Central memory CD8-positive, alpha-beta T cell (primary cell): ENCODE measurements at regions not wholly inside any gene's neighbourhood (a gene's known extent, or its start where the extent isn't known, plus 50 kb on each side); places are given as distances from the start of the nearest gene placed in this dataset.

ENCODE experiments used
- ATAC-seq: fragments of 150-1000 bp; cut with Tn5 transposase; replicated peaks from 2 replicates; pipeline ENCODE4 v1.10.0; 2022; ENCODE audit warnings: mild to moderate bottlenecking, moderate FRiP score, moderate number of reproducible peaks; ENCODE audit not compliant: poor library complexity, severe bottlenecking; ENCODE audit errors: extremely low read depth
- DNase-seq, 2 donors: peaks; one replicate each; pipeline ENCODE4 v3.0.0; 2021; ENCODE audit warnings: low spot score in 2 of 2
- H3K27ac Mint-ChIP-seq: one replicate; pipeline ENCODE4 v1.8.0; 2022; ENCODE audit warnings: low read depth, mild to moderate bottlenecking, moderate library complexity, mixed read lengths
- H3K27me3 Mint-ChIP-seq: one replicate; pipeline ENCODE4 v1.8.0; 2022; ENCODE audit warnings: mixed read lengths
- H3K36me3 Mint-ChIP-seq: one replicate; pipeline ENCODE4 v1.8.0; 2022; ENCODE audit warnings: mild to moderate bottlenecking, moderate library complexity, mixed read lengths; ENCODE audit not compliant: insufficient read depth
- H3K4me1 Mint-ChIP-seq: one replicate; pipeline ENCODE4 v1.8.0; 2022; ENCODE audit warnings: mixed read lengths
- H3K4me3 Mint-ChIP-seq: one replicate; pipeline ENCODE4 v1.8.0; 2022; ENCODE audit warnings: mild to moderate bottlenecking, moderate library complexity, mixed read lengths
- H3K9me3 Mint-ChIP-seq: one replicate; pipeline ENCODE4 v1.8.0; 2022; ENCODE audit warnings: mixed read lengths

- Mint-ChIP-seq H3K27me3 (peaks cover 45% of the 10 kb centered on the region), H3K4me3 (no peak overlapping the region), H3K9me3 (no peaks in the 10 kb centered on the region), H3K27ac (no peak overlapping the region), H3K4me1 (no peaks in the 10 kb centered on the region), H3K36me3 (no peaks in the 10 kb centered on the region)
- ATAC-seq (no peak), DNase-seq (no peak)
Observed at GRCh38 chr18:47420130-47420529, 168.7 kb upstream of the SKOR2 start.

GRCh38 chr18:47418746-47419145 lies 167.3 kb upstream of the SKOR2 start:
- Mint-ChIP-seq H3K27me3 (peaks cover 59% of the 10 kb centered on the region), H3K27ac (no peak overlapping the region), H3K36me3 (no peaks in the 10 kb centered on the region), H3K4me3 (no peak overlapping the region), H3K4me1 (no peaks in the 10 kb centered on the region), H3K9me3 (no peaks in the 10 kb centered on the region)
- ATAC-seq (no peak), DNase-seq (no peak)

- Mint-ChIP-seq H3K27me3 (peaks cover 68% of the 10 kb centered on the region), H3K4me1 (no peaks in the 10 kb centered on the region), H3K27ac (no peak overlapping the region), H3K36me3 (no peaks in the 10 kb centered on the region), H3K9me3 (no peaks in the 10 kb centered on the region), H3K4me3 (no peak overlapping the region)
- DNase-seq (no peak), ATAC-seq (no peak)
Observed at GRCh38 chr18:47417807-47418206, 166.3 kb upstream of the SKOR2 start.

GRCh38 chr18:47415881-47416280 lies 164.4 kb upstream of the SKOR2 start:
- Mint-ChIP-seq H3K27me3 (peaks cover 79% of the 10 kb centered on the region), H3K36me3 (no peaks in the 10 kb centered on the region), H3K9me3 (no peaks in the 10 kb centered on the region), H3K27ac (no peak overlapping the region), H3K4me3 (no peak overlapping the region), H3K4me1 (no peaks in the 10 kb centered on the region)
- DNase-seq (no peak), ATAC-seq (no peak)

GRCh38 chr18:47413327-47413726 lies 161.9 kb upstream of the SKOR2 start:
- ATAC-seq (no peak), DNase-seq (no peak)
- no peaks in the 10 kb centered on the region for H3K4me1 Mint-ChIP-seq
- no peak overlapping the region for H3K27ac Mint-ChIP-seq
- no peaks in the 10 kb centered on the region for H3K36me3 Mint-ChIP-seq
- H3K4me3 Mint-ChIP-seq: no peak overlapping the region
- no peaks in the 10 kb centered on the region for H3K9me3 Mint-ChIP-seq
- peaks cover 63% of the 10 kb centered on the region for H3K27me3 Mint-ChIP-seq

GRCh38 chr18:47412924-47413323 lies 161.5 kb upstream of the SKOR2 start:
- H3K9me3 Mint-ChIP-seq: no peaks in the 10 kb centered on the region
- ATAC-seq: no peak
- H3K4me1 Mint-ChIP-seq: no peaks in the 10 kb centered on the region
- no peak overlapping the region for H3K27ac Mint-ChIP-seq
- H3K27me3 Mint-ChIP-seq: peaks cover 61% of the 10 kb centered on the region
- no peaks in the 10 kb centered on the region for H3K36me3 Mint-ChIP-seq
- H3K4me3 Mint-ChIP-seq: no peak overlapping the region
- no peak for DNase-seq

GRCh38 chr18:47411159-47411558 lies 159.7 kb upstream of the SKOR2 start:
- DNase-seq (no peak), ATAC-seq (no peak)
- H3K27ac Mint-ChIP-seq: no peak overlapping the region
- H3K4me1 Mint-ChIP-seq: no peaks in the 10 kb centered on the region
- peaks cover 43% of the 10 kb centered on the region for H3K27me3 Mint-ChIP-seq
- no peaks in the 10 kb centered on the region for H3K9me3 Mint-ChIP-seq
- H3K4me3 Mint-ChIP-seq: no peak overlapping the region
- H3K36me3 Mint-ChIP-seq: no peaks in the 10 kb centered on the region

GRCh38 chr18:47410139-47410538 lies 158.7 kb upstream of the SKOR2 start:
- Mint-ChIP-seq H3K27ac (no peak overlapping the region), H3K9me3 (no peaks in the 10 kb centered on the region), H3K4me1 (no peaks in the 10 kb centered on the region), H3K4me3 (no peak overlapping the region), H3K36me3 (no peaks in the 10 kb centered on the region), H3K27me3 (peaks cover 34% of the 10 kb centered on the region)
- DNase-seq: no peak
- ATAC-seq: no peak

GRCh38 chr18:47409519-47409918 lies 158.1 kb upstream of the SKOR2 start:
- Mint-ChIP-seq H3K27ac (no peak overlapping the region), H3K9me3 (no peaks in the 10 kb centered on the region), H3K4me1 (no peaks in the 10 kb centered on the region), H3K36me3 (no peaks in the 10 kb centered on the region), H3K4me3 (no peak overlapping the region), H3K27me3 (peaks cover 28% of the 10 kb centered on the region)
- ATAC-seq (no peak), DNase-seq (no peak)

GRCh38 chr18:47407736-47408135 lies 156.3 kb upstream of the SKOR2 start:
- ATAC-seq (no peak), DNase-seq (no peak)
- no peak overlapping the region for H3K27ac Mint-ChIP-seq
- peaks cover 10% of the 10 kb centered on the region for H3K27me3 Mint-ChIP-seq
- no peak overlapping the region for H3K4me3 Mint-ChIP-seq
- no peaks in the 10 kb centered on the region for H3K4me1 Mint-ChIP-seq
- no peaks in the 10 kb centered on the region for H3K9me3 Mint-ChIP-seq
- no peaks in the 10 kb centered on the region for H3K36me3 Mint-ChIP-seq

GRCh38 chr18:47404845-47405244 lies 153.4 kb upstream of the SKOR2 start:
- no peaks in the 10 kb centered on the region for H3K4me1 Mint-ChIP-seq
- H3K4me3 Mint-ChIP-seq: no peak overlapping the region
- DNase-seq (no peak), ATAC-seq (no peak)
- no peaks in the 10 kb centered on the region for H3K27me3 Mint-ChIP-seq
- no peak overlapping the region for H3K27ac Mint-ChIP-seq
- H3K9me3 Mint-ChIP-seq: no peaks in the 10 kb centered on the region
- H3K36me3 Mint-ChIP-seq: no peaks in the 10 kb centered on the region

GRCh38 chr18:47403949-47404348 lies 152.5 kb upstream of the SKOR2 start:
- ATAC-seq (no peak), DNase-seq (no peak)
- Mint-ChIP-seq H3K4me3 (no peak overlapping the region), H3K27ac (no peak overlapping the region), H3K36me3 (no peaks in the 10 kb centered on the region), H3K9me3 (no peaks in the 10 kb centered on the region), H3K27me3 (no peaks in the 10 kb centered on the region), H3K4me1 (no peaks in the 10 kb centered on the region)

GRCh38 chr18:47403317-47403716 lies 151.9 kb upstream of the SKOR2 start:
- no peaks in the 10 kb centered on the region for H3K36me3 Mint-ChIP-seq
- H3K4me3 Mint-ChIP-seq: no peak overlapping the region
- H3K4me1 Mint-ChIP-seq: no peaks in the 10 kb centered on the region
- H3K9me3 Mint-ChIP-seq: no peaks in the 10 kb centered on the region
- H3K27ac Mint-ChIP-seq: no peak overlapping the region
- H3K27me3 Mint-ChIP-seq: no peaks in the 10 kb centered on the region
- DNase-seq: no peak
- ATAC-seq: no peak

- H3K4me3 Mint-ChIP-seq: no peak overlapping the region
- no peaks in the 10 kb centered on the region for H3K4me1 Mint-ChIP-seq
- DNase-seq: no peak
- peaks cover 6% of the 10 kb centered on the region for H3K9me3 Mint-ChIP-seq
- peaks cover 14% of the 10 kb centered on the region for H3K27me3 Mint-ChIP-seq
- no peak overlapping the region for H3K27ac Mint-ChIP-seq
- ATAC-seq: no peak
- no peaks in the 10 kb centered on the region for H3K36me3 Mint-ChIP-seq
Observed at GRCh38 chr18:47399475-47399874, 148.0 kb upstream of the SKOR2 start.
